Activated T-cell treated with anti-CD3 and anti-CD28 coated beads, Interleukin-2, amount 50 U/mL, for 72 hours (primary cell): ENCODE measurements at regions not wholly inside any gene's neighbourhood (a gene's known extent, or its start where the extent isn't known, plus 50 kb on each side); places are given as distances from the start of the nearest gene placed in this dataset.

ENCODE experiments used
- ATAC-seq, 2 donors: fragments of 150-1000 bp; cut with Tn5 transposase; replicated peaks in 1 of 2; 2 replicates each; pipeline ENCODE4 v1.10.0; 2021; ENCODE audit warnings: moderate library complexity in 2 of 2, mild to moderate bottlenecking in 1 of 2
- DNase-seq, 2 donors: peaks; one replicate each; pipeline ENCODE4 v3.0.0; 2021 to 2022; ENCODE audit warnings: mixed read lengths in 1 of 2
- H3K27ac Mint-ChIP-seq: one replicate; pipeline ENCODE4 v1.8.0; 2022; ENCODE audit warnings: mild to moderate bottlenecking, moderate library complexity, mixed read lengths
- H3K27me3 Mint-ChIP-seq: one replicate; pipeline ENCODE4 v1.8.0; 2022; ENCODE audit warnings: low read depth, mixed read lengths
- H3K36me3 Mint-ChIP-seq, 2 donors: one replicate each; pipeline ENCODE4 v1.8.0; 2022; ENCODE audit warnings: mixed read lengths in 2 of 2, mild to moderate bottlenecking in 1 of 2; ENCODE audit not compliant: insufficient read depth in 2 of 2
- H3K4me1 Mint-ChIP-seq: one replicate; pipeline ENCODE4 v1.8.0; 2022; ENCODE audit warnings: low read depth, mixed read lengths
- H3K4me3 Mint-ChIP-seq, 2 donors: one replicate each; pipeline ENCODE4 v1.8.0; 2022; ENCODE audit warnings: mild to moderate bottlenecking in 2 of 2, mixed read lengths in 2 of 2, moderate library complexity in 2 of 2
- H3K9me3 Mint-ChIP-seq, 2 donors: one replicate each; pipeline ENCODE4 v1.8.0; 2022; ENCODE audit warnings: mixed read lengths in 2 of 2

- ATAC-seq (no peak), DNase-seq (no peak)
- Mint-ChIP-seq H3K27me3 (peaks cover 25% of the 10 kb centered on the region), H3K9me3 (no peaks in the 10 kb centered on the region), H3K4me3 (no peak overlapping the region), H3K27ac (no peak overlapping the region), H3K4me1 (peaks cover 4% of the 10 kb centered on the region), H3K36me3 (no peaks in the 10 kb centered on the region)
These were observed 376.8 kb downstream of the BCOR start for GRCh38 chrX:39720945-39721344.

- peaks cover 4% of the 10 kb centered on the region for H3K4me1 Mint-ChIP-seq
- no peak overlapping the region for H3K27ac Mint-ChIP-seq
- H3K4me3 Mint-ChIP-seq, result no peak overlapping the region
- H3K36me3 Mint-ChIP-seq, result no peaks in the 10 kb centered on the region
- DNase-seq, result no peak
- no peaks in the 10 kb centered on the region for H3K9me3 Mint-ChIP-seq
- H3K27me3 Mint-ChIP-seq, result peaks cover 25% of the 10 kb centered on the region
- no peak for ATAC-seq
These were observed 376.0 kb downstream of the BCOR start for GRCh38 chrX:39721566-39722279.

- ATAC-seq (peak; percentile 63 to 65), DNase-seq (no peak)
- H3K4me1 Mint-ChIP-seq, result peaks cover 4% of the 10 kb centered on the region
These were observed 373.2 kb downstream of the BCOR start for GRCh38 chrX:39724544-39724943.

DNA sequence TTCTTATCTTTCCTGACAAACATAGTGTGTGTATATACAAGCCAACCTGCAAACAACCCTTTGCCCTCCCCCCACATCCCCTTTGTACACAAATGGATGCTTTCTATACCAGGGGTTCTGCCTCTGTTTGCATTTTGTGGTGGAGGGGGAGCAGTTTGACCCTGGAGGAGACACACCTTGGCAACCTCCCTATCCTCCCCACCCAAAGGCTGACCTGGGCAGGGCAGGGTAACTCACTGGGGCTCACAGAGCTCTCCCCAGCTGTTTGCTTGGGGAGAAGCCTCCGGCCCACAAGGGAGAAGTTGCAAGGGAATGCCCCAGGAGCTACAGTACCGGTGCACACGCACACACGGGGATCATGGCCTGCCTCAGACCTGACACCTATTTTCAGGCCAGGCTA lies 372.6 kb downstream of the BCOR start:
- Mint-ChIP-seq H3K9me3 (no peaks in the 10 kb centered on the region), H3K36me3 (no peaks in the 10 kb centered on the region), H3K27me3 (peaks cover 25% of the 10 kb centered on the region), H3K27ac (no peak overlapping the region), H3K4me1 (peaks cover 6% of the 10 kb centered on the region), H3K4me3 (no peak overlapping the region)
- DNase-seq (no peak), ATAC-seq (no peak)

More at GRCh38 chrX:39724544-39724943, 373.2 kb downstream of the BCOR start:
- H3K27me3 Mint-ChIP-seq, result peaks cover 25% of the 10 kb centered on the region
- no peaks in the 10 kb centered on the region for H3K9me3 Mint-ChIP-seq
- H3K4me3 Mint-ChIP-seq, result no peak overlapping the region
- no peaks in the 10 kb centered on the region for H3K36me3 Mint-ChIP-seq
- H3K27ac Mint-ChIP-seq, result no peak overlapping the region

DNA sequence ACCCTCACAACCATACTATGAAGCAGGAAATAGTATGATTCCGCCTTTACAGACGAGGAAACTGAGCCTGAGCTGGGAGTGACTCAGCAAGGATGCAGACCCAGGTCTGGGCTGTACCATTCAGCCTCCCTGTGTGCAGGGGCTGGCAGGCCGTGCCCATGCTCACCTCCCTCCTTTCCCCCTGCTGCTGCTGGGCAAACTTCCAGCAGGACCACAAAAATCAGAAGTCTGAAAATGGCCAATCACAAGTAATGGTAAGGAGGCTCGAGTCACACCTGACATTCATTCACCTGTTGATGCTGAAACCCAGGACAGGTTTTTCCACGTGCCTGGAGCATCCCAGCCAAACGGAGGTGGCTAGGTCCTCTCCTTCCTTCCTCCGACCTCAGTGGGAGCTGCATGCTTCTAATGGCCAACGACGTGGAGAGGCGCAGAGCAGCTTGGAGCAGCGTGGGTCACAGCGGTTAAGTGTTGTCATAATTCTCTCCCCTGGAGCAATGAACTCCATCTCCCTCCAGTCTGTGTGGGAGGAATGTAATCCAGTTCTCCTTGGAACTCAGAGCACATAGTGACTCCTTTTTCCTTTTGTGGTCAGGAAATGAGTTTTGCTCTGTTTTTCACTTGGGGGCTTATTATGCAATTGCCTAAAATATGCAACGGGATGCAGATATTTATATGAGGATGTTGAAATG lies 371.7 kb downstream of the BCOR start:
- Mint-ChIP-seq H3K9me3 (no peaks in the 10 kb centered on the region), H3K27me3 (peaks cover 23% of the 10 kb centered on the region), H3K27ac (no peak overlapping the region), H3K4me1 (peaks cover 15% of the 10 kb centered on the region), H3K36me3 (no peaks in the 10 kb centered on the region), H3K4me3 (no peak overlapping the region)
- DNase-seq (no peak), ATAC-seq (no peak)

- Mint-ChIP-seq H3K9me3 (no peaks in the 10 kb centered on the region), H3K27ac (no peak overlapping the region), H3K4me3 (no peak overlapping the region), H3K4me1 (peaks cover 19% of the 10 kb centered on the region), H3K36me3 (no peaks in the 10 kb centered on the region), H3K27me3 (peaks cover 16% of the 10 kb centered on the region)
- no peak for DNase-seq
- ATAC-seq, result no peak
These were observed 371.0 kb downstream of the BCOR start for GRCh38 chrX:39726771-39727170.

DNA sequence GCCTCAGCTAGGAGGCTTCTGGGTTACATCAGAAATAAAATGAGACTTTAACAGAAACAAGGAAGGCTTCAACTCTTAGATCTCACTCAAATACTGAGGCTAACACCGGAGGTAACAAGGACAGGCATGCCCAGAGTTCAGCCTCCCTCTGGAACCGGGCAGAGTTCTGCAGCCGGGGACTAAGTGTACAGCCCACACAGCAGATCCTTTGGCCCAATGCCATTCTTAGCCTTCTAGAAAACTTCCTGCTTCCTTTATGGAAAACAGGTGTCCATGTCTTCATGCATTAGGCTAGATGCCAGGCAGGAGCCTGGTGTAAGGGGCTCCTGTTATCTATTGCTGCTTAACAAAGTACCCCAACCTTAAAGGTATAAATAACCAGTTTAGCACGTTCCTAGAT lies 369.7 kb downstream of the BCOR start:
- peaks cover 27% of the 10 kb centered on the region for H3K4me1 Mint-ChIP-seq
- no peak for DNase-seq
- no peaks in the 10 kb centered on the region for H3K36me3 Mint-ChIP-seq
- H3K9me3 Mint-ChIP-seq, result no peaks in the 10 kb centered on the region
- no peak overlapping the region for H3K4me3 Mint-ChIP-seq
- no peak overlapping the region for H3K27ac Mint-ChIP-seq
- H3K27me3 Mint-ChIP-seq, result peaks cover 5% of the 10 kb centered on the region
- no peak for ATAC-seq

GRCh38 chrX:39728852-39729598 lies 368.7 kb downstream of the BCOR start:
- H3K36me3 Mint-ChIP-seq, result no peaks in the 10 kb centered on the region
- DNase-seq (no peak), ATAC-seq (no peak)
- no peak overlapping the region for H3K4me3 Mint-ChIP-seq
- H3K9me3 Mint-ChIP-seq, result no peaks in the 10 kb centered on the region
- H3K27me3 Mint-ChIP-seq, result no peaks in the 10 kb centered on the region
- peaks cover 27% of the 10 kb centered on the region for H3K4me1 Mint-ChIP-seq
- no peak overlapping the region for H3K27ac Mint-ChIP-seq

DNA sequence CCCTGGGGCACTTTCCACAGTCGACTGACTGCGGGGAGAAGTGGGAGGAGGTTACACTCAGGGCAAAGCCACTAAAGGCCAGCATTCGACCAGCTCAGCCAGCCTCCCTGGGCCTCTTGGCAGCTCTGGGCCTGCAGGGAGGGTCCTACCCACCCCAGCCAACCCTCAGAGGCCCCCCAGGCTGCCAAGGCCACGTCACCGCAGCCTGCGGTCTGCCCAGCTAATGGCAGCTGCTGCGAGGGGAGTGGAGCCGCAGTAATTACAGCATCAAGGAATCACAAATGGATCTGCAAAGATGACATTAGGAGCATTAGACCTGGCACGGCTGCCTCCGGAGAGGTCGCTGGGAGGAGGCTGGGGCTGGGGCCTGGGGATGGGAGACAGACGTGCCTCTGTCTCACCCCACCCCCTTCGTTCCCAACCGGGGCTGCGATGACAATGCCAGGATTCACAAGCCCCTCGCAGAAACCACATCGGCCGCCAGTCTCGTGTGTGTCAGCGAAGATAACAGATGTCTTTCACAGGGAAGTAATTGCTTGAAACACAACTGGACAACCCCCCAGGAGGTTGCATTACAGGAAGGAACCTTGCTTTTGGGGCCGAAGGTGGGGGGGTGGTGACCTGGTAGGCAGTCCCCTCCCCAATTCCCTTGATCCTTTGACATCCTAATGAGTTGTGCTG lies 367.6 kb downstream of the BCOR start:
- H3K27me3 Mint-ChIP-seq, result no peaks in the 10 kb centered on the region
- no peak overlapping the region for H3K27ac Mint-ChIP-seq
- peaks cover 23% of the 10 kb centered on the region for H3K4me1 Mint-ChIP-seq
- ATAC-seq (no peak), DNase-seq (no peak)
- no peaks in the 10 kb centered on the region for H3K36me3 Mint-ChIP-seq
- no peaks in the 10 kb centered on the region for H3K9me3 Mint-ChIP-seq
- H3K4me3 Mint-ChIP-seq, result no peak overlapping the region

GRCh38 chrX:39730662-39731329 lies 367.0 kb downstream of the BCOR start:
- H3K4me1 Mint-ChIP-seq, result peaks cover 23% of the 10 kb centered on the region
- H3K9me3 Mint-ChIP-seq, result no peaks in the 10 kb centered on the region
- no peaks in the 10 kb centered on the region for H3K27me3 Mint-ChIP-seq
- ATAC-seq (peak; percentile 85 to 87), DNase-seq (peak; percentile 57 to 64)
- H3K4me3 Mint-ChIP-seq, result peak overlapping the region; percentile 49 to 55
- no peak overlapping the region for H3K27ac Mint-ChIP-seq
- no peaks in the 10 kb centered on the region for H3K36me3 Mint-ChIP-seq

- no peak for ATAC-seq
These were observed 366.5 kb downstream of the BCOR start for GRCh38 chrX:39731330-39731667.

GRCh38 chrX:39731735-39732134 lies 366.0 kb downstream of the BCOR start:
- no peak overlapping the region for H3K27ac Mint-ChIP-seq
- no peak for ATAC-seq
- no peak for DNase-seq
- H3K4me1 Mint-ChIP-seq, result peaks cover 29% of the 10 kb centered on the region
- no peak overlapping the region for H3K4me3 Mint-ChIP-seq
- no peaks in the 10 kb centered on the region for H3K36me3 Mint-ChIP-seq
- no peaks in the 10 kb centered on the region for H3K27me3 Mint-ChIP-seq
- H3K9me3 Mint-ChIP-seq, result no peaks in the 10 kb centered on the region

More at GRCh38 chrX:39731330-39731667, 366.5 kb downstream of the BCOR start:
- Mint-ChIP-seq H3K27me3 (no peaks in the 10 kb centered on the region), H3K4me3 (no peak overlapping the region), H3K36me3 (no peaks in the 10 kb centered on the region), H3K4me1 (peaks cover 25% of the 10 kb centered on the region), H3K9me3 (no peaks in the 10 kb centered on the region), H3K27ac (no peak overlapping the region)
- DNase-seq, result no peak
